PC-9 (cell line): ENCODE measurements at regions not wholly inside any gene's neighbourhood (a gene's known extent, or its start where the extent isn't known, plus 50 kb on each side); places are given as distances from the start of the nearest gene placed in this dataset.

Experiments
- CTCF ChIP-seq: fragments of 200-600 bp; sonication (generic); conservative IDR thresholded peaks from 2 replicates; pipeline ENCODE4 v1.6.1; 2017; ENCODE audit warnings: mixed run types, antibody characterized with exemption, mild to moderate bottlenecking, moderate library complexity
- EZH2 ChIP-seq: fragments of 200-600 bp; sonication (generic); IDR thresholded peaks from 2 replicates; pipeline ENCODE4 v1.8.0; 2017; ENCODE audit warnings: antibody characterized with exemption, low read depth

GRCh38 chr1:58886611-58887010, 102.8 kb upstream of the JUN start:
- TF ChIP-seq CTCF (no peak), EZH2 (no peak)
